ENCODE measurements at regions not wholly inside any gene's neighbourhood (a gene's known extent, or its start where the extent isn't known, plus 50 kb on each side); places are given as distances from the start of the nearest gene placed in this dataset.

DNA sequence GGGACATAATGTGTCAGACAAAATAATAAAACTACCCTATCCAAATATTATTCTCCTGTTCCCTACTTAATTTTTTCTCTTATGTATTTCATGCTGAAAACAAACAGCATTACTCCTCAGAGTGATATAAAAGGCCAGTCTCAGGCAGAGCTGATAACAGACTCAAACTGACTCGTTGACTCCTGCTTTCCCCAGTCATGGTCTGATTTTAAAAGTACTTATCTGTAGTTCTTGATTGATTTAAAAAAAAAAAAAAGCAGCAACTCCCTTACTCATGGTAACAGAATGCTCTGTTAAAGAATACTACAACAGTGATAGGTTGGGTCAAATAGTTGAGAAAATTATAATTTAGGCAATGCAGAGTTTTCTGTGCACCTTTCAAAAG lies 90.3 kb upstream of the BARX2 start:
- no peak for TF ChIP-seq FOXP2 (optimal IDR thresholded peaks at IDR 0.05; ENCODE audit: borderline replicate concordance, extremely low read depth, extremely low read length, insufficient read depth)
- TF ChIP-seq SIN3A (IDR thresholded peaks at IDR 0.05; ENCODE audit: borderline replicate concordance, insufficient read depth, low read length), result no peak
- TF ChIP-seq, protein P1, sequence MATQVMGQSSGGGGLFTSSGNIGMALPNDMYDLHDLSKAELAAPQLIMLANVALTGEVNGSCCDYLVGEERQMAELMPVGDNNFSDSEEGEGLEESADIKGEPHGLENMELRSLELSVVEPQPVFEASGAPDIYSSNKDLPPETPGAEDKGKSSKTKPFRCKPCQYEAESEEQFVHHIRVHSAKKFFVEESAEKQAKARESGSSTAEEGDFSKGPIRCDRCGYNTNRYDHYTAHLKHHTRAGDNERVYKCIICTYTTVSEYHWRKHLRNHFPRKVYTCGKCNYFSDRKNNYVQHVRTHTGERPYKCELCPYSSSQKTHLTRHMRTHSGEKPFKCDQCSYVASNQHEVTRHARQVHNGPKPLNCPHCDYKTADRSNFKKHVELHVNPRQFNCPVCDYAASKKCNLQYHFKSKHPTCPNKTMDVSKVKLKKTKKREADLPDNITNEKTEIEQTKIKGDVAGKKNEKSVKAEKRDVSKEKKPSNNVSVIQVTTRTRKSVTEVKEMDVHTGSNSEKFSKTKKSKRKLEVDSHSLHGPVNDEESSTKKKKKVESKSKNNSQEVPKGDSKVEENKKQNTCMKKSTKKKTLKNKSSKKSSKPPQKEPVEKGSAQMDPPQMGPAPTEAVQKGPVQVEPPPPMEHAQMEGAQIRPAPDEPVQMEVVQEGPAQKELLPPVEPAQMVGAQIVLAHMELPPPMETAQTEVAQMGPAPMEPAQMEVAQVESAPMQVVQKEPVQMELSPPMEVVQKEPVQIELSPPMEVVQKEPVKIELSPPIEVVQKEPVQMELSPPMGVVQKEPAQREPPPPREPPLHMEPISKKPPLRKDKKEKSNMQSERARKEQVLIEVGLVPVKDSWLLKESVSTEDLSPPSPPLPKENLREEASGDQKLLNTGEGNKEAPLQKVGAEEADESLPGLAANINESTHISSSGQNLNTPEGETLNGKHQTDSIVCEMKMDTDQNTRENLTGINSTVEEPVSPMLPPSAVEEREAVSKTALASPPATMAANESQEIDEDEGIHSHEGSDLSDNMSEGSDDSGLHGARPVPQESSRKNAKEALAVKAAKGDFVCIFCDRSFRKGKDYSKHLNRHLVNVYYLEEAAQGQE (IDR thresholded peaks at IDR 0.05; ENCODE audit: insufficient read depth in 1 of 2, low read depth in 2 of 2, low read length in 2 of 2), result no peak
- TF ChIP-seq TAF1 (IDR thresholded peaks at IDR 0.05; ENCODE audit: borderline replicate concordance, insufficient read depth, low read length), result no peak
- TF ChIP-seq POLR2AphosphoS5 (IDR thresholded peaks at IDR 0.05; ENCODE audit: low read depth, low read length), result no peak

DNA sequence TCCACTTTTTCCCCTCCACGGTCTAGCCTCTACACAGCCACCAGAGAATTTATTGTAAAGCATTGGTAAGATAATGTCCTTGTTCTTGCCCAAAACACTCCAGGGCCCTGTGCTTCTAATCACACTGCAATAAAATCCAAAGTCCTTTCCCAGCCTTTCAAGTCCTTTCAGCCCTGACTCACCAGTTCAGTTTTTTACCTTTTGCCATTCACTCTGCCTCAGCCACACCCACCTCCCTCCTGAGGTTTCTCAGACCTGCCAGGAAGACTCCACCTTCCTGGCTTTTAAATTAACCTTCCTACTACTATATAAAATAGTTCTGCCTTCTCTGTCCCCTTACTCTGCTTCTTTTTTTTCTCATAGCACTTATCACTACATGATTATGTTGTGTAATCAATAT lies 91.0 kb upstream of the ARHGAP32 start:
- TF ChIP-seq TAF1 (IDR thresholded peaks at IDR 0.05; ENCODE audit: borderline replicate concordance, insufficient read depth, low read length) (no peak), SIN3A (IDR thresholded peaks at IDR 0.05; ENCODE audit: borderline replicate concordance, insufficient read depth, low read length) (no peak), POLR2AphosphoS5 (IDR thresholded peaks at IDR 0.05; ENCODE audit: low read depth, low read length) (no peak), FOXP2 (optimal IDR thresholded peaks at IDR 0.05; ENCODE audit: borderline replicate concordance, extremely low read depth, extremely low read length, insufficient read depth) (no peak)
- TF ChIP-seq, protein P1 (IDR thresholded peaks at IDR 0.05; ENCODE audit: insufficient read depth in 1 of 2, low read depth in 2 of 2, low read length in 2 of 2), result no peak

DNA sequence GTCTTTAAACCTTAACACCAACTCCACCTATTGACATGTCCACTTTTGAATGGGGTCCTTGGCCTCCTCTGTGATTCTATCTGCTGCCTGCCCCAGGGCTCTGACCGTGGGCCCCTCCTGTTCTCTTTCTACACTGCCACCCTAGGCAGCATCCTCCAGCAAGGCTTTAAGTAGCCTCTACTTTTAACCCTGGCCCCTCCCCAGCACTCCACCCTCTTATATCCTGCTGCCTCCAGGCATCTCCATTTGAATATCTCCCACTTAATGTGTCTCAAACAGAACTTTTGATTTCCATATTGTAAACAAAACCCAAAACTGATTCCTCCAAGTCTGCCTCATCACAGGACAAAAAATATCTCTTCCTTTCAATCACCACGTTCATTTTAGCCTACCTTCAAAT lies 90.5 kb upstream of the ARHGAP32 start:
- no peak for TF ChIP-seq SIN3A (IDR thresholded peaks at IDR 0.05; ENCODE audit: borderline replicate concordance, insufficient read depth, low read length)
- no peak for TF ChIP-seq FOXP2 (optimal IDR thresholded peaks at IDR 0.05; ENCODE audit: borderline replicate concordance, extremely low read depth, extremely low read length, insufficient read depth)
- TF ChIP-seq POLR2AphosphoS5 (IDR thresholded peaks at IDR 0.05; ENCODE audit: low read depth, low read length), result no peak
- TF ChIP-seq, protein P1 (IDR thresholded peaks at IDR 0.05; ENCODE audit: insufficient read depth in 1 of 2, low read depth in 2 of 2, low read length in 2 of 2), result no peak
- no peak for TF ChIP-seq TAF1 (IDR thresholded peaks at IDR 0.05; ENCODE audit: borderline replicate concordance, insufficient read depth, low read length)

DNA sequence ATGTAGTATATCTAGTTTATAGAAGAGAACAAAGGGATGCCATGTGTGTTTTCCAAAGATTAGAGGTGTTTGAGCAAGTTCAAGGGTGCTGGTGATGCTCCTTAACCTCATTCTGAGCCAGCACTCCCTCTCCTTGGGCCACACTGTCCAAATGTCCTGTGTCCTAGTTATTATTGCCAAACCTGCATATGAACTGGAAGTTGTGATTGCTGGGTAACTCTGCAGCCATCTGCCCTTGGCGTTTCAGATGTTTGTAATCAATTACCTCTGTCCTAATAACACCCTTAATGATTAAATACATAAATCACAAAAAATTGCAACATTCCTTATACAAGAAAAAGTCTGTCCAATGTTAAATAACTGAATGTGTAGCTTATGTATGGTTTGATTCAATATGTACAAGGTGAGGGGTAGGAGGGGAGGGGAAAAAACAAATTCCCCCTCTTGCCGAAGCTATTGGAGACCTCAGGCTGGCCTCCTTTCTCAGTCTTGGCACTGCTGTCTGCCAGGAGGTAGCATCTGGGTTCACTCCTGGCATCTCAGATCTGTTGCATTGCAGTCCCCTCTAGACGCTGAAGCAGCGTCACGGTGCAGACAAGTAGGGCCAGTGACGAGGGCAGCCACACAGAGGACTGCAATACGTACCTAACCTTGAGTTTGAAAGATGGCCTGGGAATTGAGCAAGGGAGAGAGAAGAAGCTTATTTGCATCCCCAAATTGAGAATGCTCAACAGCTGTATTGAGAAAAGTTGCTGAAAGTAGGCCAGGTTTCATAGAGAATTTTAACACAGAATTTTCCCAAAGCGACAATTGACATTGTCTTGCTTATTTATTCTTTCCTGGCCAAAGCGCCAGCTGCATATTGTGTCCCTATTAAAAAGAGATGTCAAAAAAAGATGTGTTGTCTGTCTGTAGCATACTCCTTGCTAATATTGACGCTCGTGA lies 89.6 kb upstream of the ARHGAP32 start:
- TF ChIP-seq FOXP2 (optimal IDR thresholded peaks at IDR 0.05; ENCODE audit: borderline replicate concordance, extremely low read depth, extremely low read length, insufficient read depth), result no peak
- no peak for TF ChIP-seq TAF1 (IDR thresholded peaks at IDR 0.05; ENCODE audit: borderline replicate concordance, insufficient read depth, low read length)
- no peak for TF ChIP-seq POLR2AphosphoS5 (IDR thresholded peaks at IDR 0.05; ENCODE audit: low read depth, low read length)
- TF ChIP-seq, protein P1 (IDR thresholded peaks at IDR 0.05; ENCODE audit: insufficient read depth in 1 of 2, low read depth in 2 of 2, low read length in 2 of 2), result no peak
- TF ChIP-seq SIN3A (IDR thresholded peaks at IDR 0.05; ENCODE audit: borderline replicate concordance, insufficient read depth, low read length), result no peak
